GM18517 (cell line): ENCODE measurements at regions not wholly inside any gene's neighbourhood (a gene's known extent, or its start where the extent isn't known, plus 50 kb on each side); places are given as distances from the start of the nearest gene placed in this dataset.
"Not testable (repeated sequence)": the region's sequence is repeated elsewhere in the genome, so short reads cannot be mapped to it uniquely, and the experiment has no call there.

ENCODE experiments used
- ATAC-seq: cut with Tn5 transposase; IDR thresholded peaks from one replicate; pipeline ENCODE4 v1.9.1; 2021; ENCODE audit warnings: mild to moderate bottlenecking, moderate library complexity; ENCODE audit not compliant: unreplicated experiment

GRCh38 chr3:182315313-182315712, 478.0 kb upstream of the ATP11B start:
- no peak for ATAC-seq

- no peak for ATAC-seq
Measured at GRCh38 chr3:182323126-182323700, 470.1 kb upstream of the ATP11B start.

- ATAC-seq: no peak
Measured at GRCh38 chr3:182323898-182324297, 469.4 kb upstream of the ATP11B start.

GRCh38 chr3:182325213-182325950, 467.9 kb upstream of the ATP11B start:
- ATAC-seq: peak; percentile 69

GRCh38 chr3:182327196-182327681, 466.1 kb upstream of the ATP11B start:
- ATAC-seq: no peak

- ATAC-seq: no peak
Measured at GRCh38 chr3:182330646-182331045, 462.7 kb upstream of the ATP11B start.

- no peak for ATAC-seq
Measured at GRCh38 chr3:182331341-182331740, 462.0 kb upstream of the ATP11B start.

GRCh38 chr3:182342252-182342651, 451.1 kb upstream of the ATP11B start:
- ATAC-seq: no peak

GRCh38 chr3:182344026-182344425, 449.3 kb upstream of the ATP11B start:
- not testable (repeated sequence) for ATAC-seq

- ATAC-seq: no peak
Measured at GRCh38 chr3:182349051-182349450, 444.3 kb upstream of the ATP11B start.

- ATAC-seq: no peak
Measured at GRCh38 chr3:182349951-182350517, 443.3 kb upstream of the ATP11B start.

- ATAC-seq: no peak
Measured at GRCh38 chr3:182357928-182358327, 435.4 kb upstream of the ATP11B start.

GRCh38 chr3:182364323-182364722, 429.0 kb upstream of the ATP11B start:
- ATAC-seq: no peak

- no peak for ATAC-seq
Measured at GRCh38 chr3:182364723-182365650, 428.3 kb upstream of the ATP11B start.

GRCh38 chr3:182366746-182367145, 426.6 kb upstream of the ATP11B start:
- ATAC-seq: no peak

GRCh38 chr3:182369861-182370260, 423.4 kb upstream of the ATP11B start:
- ATAC-seq: no peak

GRCh38 chr3:182370949-182371348, 422.4 kb upstream of the ATP11B start:
- no peak for ATAC-seq

GRCh38 chr3:182375916-182376315, 417.4 kb upstream of the ATP11B start:
- no peak for ATAC-seq

- no peak for ATAC-seq
Measured at GRCh38 chr3:182382112-182382857, 411.0 kb upstream of the ATP11B start.

GRCh38 chr3:182384221-182384620, 409.1 kb upstream of the ATP11B start:
- ATAC-seq: no peak
